Choroid plexus epithelial cell (primary cell): ENCODE measurements at regions not wholly inside any gene's neighbourhood (a gene's known extent, or its start where the extent isn't known, plus 50 kb on each side); places are given as distances from the start of the nearest gene placed in this dataset.
A peak's percentile ranks its signal among the peaks of the same experiment; 100 is the strongest.

Source experiments
- DNase-seq: peaks from one replicate; pipeline ENCODE4 v3.0.0-alpha.2; 2010; ENCODE audit warnings: low read depth
- H3K4me3 ChIP-seq: 2 replicates; pipeline ENCODE4 v1.5.1; 2011; ENCODE audit warnings: low read depth, mild to moderate bottlenecking, control low read depth, low read length, moderate library complexity
- CTCF ChIP-seq: conservative IDR thresholded peaks from 2 replicates; pipeline ENCODE4 v1.5.1; 2011; ENCODE audit warnings: low read depth, mild to moderate bottlenecking, control low read depth, inconsistent platforms, low read length, moderate library complexity

GRCh38 chr3:29091599-29092189, 189.2 kb upstream of the RBMS3 start:
- DNase-seq: no peak
- TF ChIP-seq CTCF: no peak
- no peak overlapping the region for H3K4me3 ChIP-seq

- no peak for DNase-seq
- no peak for TF ChIP-seq CTCF
- no peak overlapping the region for H3K4me3 ChIP-seq
Measured at GRCh38 chr3:29092348-29092747, 188.5 kb upstream of the RBMS3 start.

- no peak overlapping the region for H3K4me3 ChIP-seq
- no peak for DNase-seq
- no peak for TF ChIP-seq CTCF
Measured at GRCh38 chr3:29099296-29099695, 181.6 kb upstream of the RBMS3 start.

GRCh38 chr3:29099775-29100174, 181.1 kb upstream of the RBMS3 start:
- no peak for TF ChIP-seq CTCF
- no peak for DNase-seq
- H3K4me3 ChIP-seq: no peak overlapping the region

GRCh38 chr3:29100292-29100691, 180.6 kb upstream of the RBMS3 start:
- no peak for TF ChIP-seq CTCF
- H3K4me3 ChIP-seq: no peak overlapping the region
- no peak for DNase-seq

- peak; percentile 70 for DNase-seq
- TF ChIP-seq CTCF: no peak
- H3K4me3 ChIP-seq: no peak overlapping the region
Measured at GRCh38 chr3:29128001-29128400, 152.9 kb upstream of the RBMS3 start.

GRCh38 chr3:29137601-29138000, 143.3 kb upstream of the RBMS3 start:
- no peak for DNase-seq

More at GRCh38 chr3:29137601-29138000, 143.3 kb upstream of the RBMS3 start:
- H3K4me3 ChIP-seq: no peak overlapping the region
- no peak for TF ChIP-seq CTCF
